ENCODE measurements at regions not wholly inside any gene's neighbourhood (a gene's known extent, or its start where the extent isn't known, plus 50 kb on each side); places are given as distances from the start of the nearest gene placed in this dataset.

DNA sequence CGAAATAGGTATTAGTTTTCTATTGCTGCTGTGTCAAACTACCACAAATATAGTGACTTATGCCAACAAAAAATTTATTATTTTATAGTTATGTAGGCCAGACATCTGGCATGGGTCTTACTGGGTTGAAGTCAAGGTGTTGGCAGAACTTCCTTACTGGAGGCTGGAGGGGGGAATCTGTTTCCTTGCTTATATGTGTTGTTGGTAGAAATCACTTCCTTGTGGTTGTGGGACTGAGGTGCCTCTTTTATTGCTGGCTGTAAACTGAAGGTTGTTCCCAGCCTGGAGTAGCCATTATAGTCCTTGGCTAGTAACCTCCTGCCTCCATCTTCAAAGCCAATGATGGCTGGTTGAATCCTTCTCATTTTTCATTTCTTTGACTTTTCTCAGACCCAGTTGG is 439.8 kb upstream of the EEF2KMT start:
- TF ChIP-seq, protein P1, sequence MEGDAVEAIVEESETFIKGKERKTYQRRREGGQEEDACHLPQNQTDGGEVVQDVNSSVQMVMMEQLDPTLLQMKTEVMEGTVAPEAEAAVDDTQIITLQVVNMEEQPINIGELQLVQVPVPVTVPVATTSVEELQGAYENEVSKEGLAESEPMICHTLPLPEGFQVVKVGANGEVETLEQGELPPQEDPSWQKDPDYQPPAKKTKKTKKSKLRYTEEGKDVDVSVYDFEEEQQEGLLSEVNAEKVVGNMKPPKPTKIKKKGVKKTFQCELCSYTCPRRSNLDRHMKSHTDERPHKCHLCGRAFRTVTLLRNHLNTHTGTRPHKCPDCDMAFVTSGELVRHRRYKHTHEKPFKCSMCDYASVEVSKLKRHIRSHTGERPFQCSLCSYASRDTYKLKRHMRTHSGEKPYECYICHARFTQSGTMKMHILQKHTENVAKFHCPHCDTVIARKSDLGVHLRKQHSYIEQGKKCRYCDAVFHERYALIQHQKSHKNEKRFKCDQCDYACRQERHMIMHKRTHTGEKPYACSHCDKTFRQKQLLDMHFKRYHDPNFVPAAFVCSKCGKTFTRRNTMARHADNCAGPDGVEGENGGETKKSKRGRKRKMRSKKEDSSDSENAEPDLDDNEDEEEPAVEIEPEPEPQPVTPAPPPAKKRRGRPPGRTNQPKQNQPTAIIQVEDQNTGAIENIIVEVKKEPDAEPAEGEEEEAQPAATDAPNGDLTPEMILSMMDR (IDR thresholded peaks at IDR 0.05; ENCODE audit: low read depth, low read length): no peak
- no peak for TF ChIP-seq EZH2phosphoT487 (IDR thresholded peaks at IDR 0.05; ENCODE audit: low read depth)
